ENCODE measurements at regions not wholly inside any gene's neighbourhood (a gene's known extent, or its start where the extent isn't known, plus 50 kb on each side); places are given as distances from the start of the nearest gene placed in this dataset.
A peak's percentile ranks its signal among the peaks of the same experiment; 100 is the strongest.

- TF ChIP-seq AHDC1 (CRISPR knock-in tag; IDR thresholded peaks at IDR 0.05; ENCODE audit: borderline replicate concordance), result no peak
- TF ChIP-seq ZC3H13 (CRISPR knock-in tag; IDR thresholded peaks at IDR 0.05), result no peak
- TF ChIP-seq ZNF451 (CRISPR knock-in tag; IDR thresholded peaks at IDR 0.05), result no peak
- 0 out of 2 replicates have a peak, but pooled peaks have one; percentile 24 for TF ChIP-seq SRY (CRISPR knock-in tag; IDR thresholded peaks at IDR 0.05)
- no peak; the same call in 1 of the 2 replicates for TF ChIP-seq ZNF709 (CRISPR knock-in tag; IDR thresholded peaks at IDR 0.05)
- 0 out of 2 replicates have a peak, but pooled peaks have one; percentile 52 for TF ChIP-seq ZNF512 (CRISPR knock-in tag; IDR thresholded peaks at IDR 0.05)
- no peak for TF ChIP-seq ZNF776 (CRISPR knock-in tag; IDR thresholded peaks at IDR 0.05)
- no peak for TF ChIP-seq CENPBD1 (CRISPR knock-in tag; IDR thresholded peaks at IDR 0.05; ENCODE audit: borderline replicate concordance, low read depth)
- TF ChIP-seq BHLHE40 (IDR thresholded peaks at IDR 0.05; ENCODE audit: low read length), result no peak
- TF ChIP-seq GPBP1L1 (CRISPR knock-in tag; IDR thresholded peaks at IDR 0.05), result no peak
- TF ChIP-seq ZBTB8A (CRISPR knock-in tag; IDR thresholded peaks at IDR 0.05; ENCODE audit: borderline replicate concordance, low read depth), result no peak
- no peak for TF ChIP-seq ZNF678 (CRISPR knock-in tag; IDR thresholded peaks at IDR 0.05)
- TF ChIP-seq RFX1 (IDR thresholded peaks at IDR 0.05), result no peak
- no peak for TF ChIP-seq HCFC1 (IDR thresholded peaks at IDR 0.05; ENCODE audit: low read depth, low read length)
- TF ChIP-seq PPARG (CRISPR knock-in tag; conservative IDR thresholded peaks at IDR 0.05), result no peak
- TF ChIP-seq NPAS2 (CRISPR knock-in tag; IDR thresholded peaks at IDR 0.05; ENCODE audit: borderline replicate concordance), result no peak
- no peak for TF ChIP-seq CSRNP1 (CRISPR knock-in tag; IDR thresholded peaks at IDR 0.05)
- TF ChIP-seq JARID2 (CRISPR knock-in tag; IDR thresholded peaks at IDR 0.05; ENCODE audit: insufficient replicate concordance), result no peak
- TF ChIP-seq ZFP36L1 (CRISPR knock-in tag; IDR thresholded peaks at IDR 0.05), result no peak
Measured at GRCh38 chr6:43900916-43901732, 131.1 kb downstream of the VEGFA start (continued).
